ENCODE measurements at regions not wholly inside any gene's neighbourhood (a gene's known extent, or its start where the extent isn't known, plus 50 kb on each side); places are given as distances from the start of the nearest gene placed in this dataset.

GRCh38 chr13:90118467-90119071 is 1228.9 kb upstream of the MIR17HG start:
- DNase-seq = no peak

- DNase-seq = no peak
These were observed 1227.5 kb upstream of the MIR17HG start for GRCh38 chr13:90120026-90120425.

- no peak for DNase-seq
These were observed 1225.7 kb upstream of the MIR17HG start for GRCh38 chr13:90121784-90122183.

GRCh38 chr13:90122531-90122930 is 1225.0 kb upstream of the MIR17HG start:
- DNase-seq = no peak

GRCh38 chr13:90135558-90135957 is 1211.9 kb upstream of the MIR17HG start:
- DNase-seq = no peak

- no peak for DNase-seq
These were observed 1205.2 kb upstream of the MIR17HG start for GRCh38 chr13:90142251-90142650.

- DNase-seq = no peak
These were observed 1193.1 kb upstream of the MIR17HG start for GRCh38 chr13:90154311-90154960.

- DNase-seq = no peak
These were observed 1191.1 kb upstream of the MIR17HG start for GRCh38 chr13:90156390-90156789.

GRCh38 chr13:90168953-90169352 is 1178.5 kb upstream of the MIR17HG start:
- DNase-seq = no peak

GRCh38 chr13:90170208-90170607 is 1177.3 kb upstream of the MIR17HG start:
- no peak for DNase-seq

GRCh38 chr13:90171649-90172048 is 1175.8 kb upstream of the MIR17HG start:
- no peak for DNase-seq

GRCh38 chr13:90177512-90177911 is 1170.0 kb upstream of the MIR17HG start:
- no peak for DNase-seq

- DNase-seq = no peak
These were observed 1163.1 kb upstream of the MIR17HG start for GRCh38 chr13:90184355-90184754.

- no peak for DNase-seq
These were observed 1161.8 kb upstream of the MIR17HG start for GRCh38 chr13:90185734-90186133.

- DNase-seq = no peak
These were observed 1159.8 kb upstream of the MIR17HG start for GRCh38 chr13:90187478-90188350.

GRCh38 chr13:90188351-90188636 is 1159.2 kb upstream of the MIR17HG start:
- DNase-seq = no peak

GRCh38 chr13:90197722-90198121 is 1149.8 kb upstream of the MIR17HG start:
- DNase-seq = no peak

- DNase-seq = no peak
These were observed 1146.3 kb upstream of the MIR17HG start for GRCh38 chr13:90201202-90201601.

- DNase-seq = no peak
These were observed 1145.6 kb upstream of the MIR17HG start for GRCh38 chr13:90201676-90202460.

- DNase-seq = no peak
These were observed 1142.4 kb upstream of the MIR17HG start for GRCh38 chr13:90205081-90205480.

GRCh38 chr13:90205911-90206310 is 1141.6 kb upstream of the MIR17HG start:
- DNase-seq = no peak

- no peak for DNase-seq
These were observed 1130.2 kb upstream of the MIR17HG start for GRCh38 chr13:90217275-90217674.

- DNase-seq = no peak
These were observed 1124.7 kb upstream of the MIR17HG start for GRCh38 chr13:90222758-90223157.
